HG02610 (cell line): ENCODE measurements at regions not wholly inside any gene's neighbourhood (a gene's known extent, or its start where the extent isn't known, plus 50 kb on each side); places are given as distances from the start of the nearest gene placed in this dataset.
"Not testable (repeated sequence)": the region's sequence is repeated elsewhere in the genome, so short reads cannot be mapped to it uniquely, and the experiment has no call there.

Source experiments
- ATAC-seq: cut with Tn5 transposase; IDR thresholded peaks from one replicate; pipeline ENCODE4 v1.9.1; 2021; ENCODE audit warnings: mild to moderate bottlenecking, moderate library complexity; ENCODE audit not compliant: unreplicated experiment

- no peak for ATAC-seq
Measured at GRCh38 chr16:5965321-5965720, 867.7 kb upstream of the EEF2KMT start.

DNA sequence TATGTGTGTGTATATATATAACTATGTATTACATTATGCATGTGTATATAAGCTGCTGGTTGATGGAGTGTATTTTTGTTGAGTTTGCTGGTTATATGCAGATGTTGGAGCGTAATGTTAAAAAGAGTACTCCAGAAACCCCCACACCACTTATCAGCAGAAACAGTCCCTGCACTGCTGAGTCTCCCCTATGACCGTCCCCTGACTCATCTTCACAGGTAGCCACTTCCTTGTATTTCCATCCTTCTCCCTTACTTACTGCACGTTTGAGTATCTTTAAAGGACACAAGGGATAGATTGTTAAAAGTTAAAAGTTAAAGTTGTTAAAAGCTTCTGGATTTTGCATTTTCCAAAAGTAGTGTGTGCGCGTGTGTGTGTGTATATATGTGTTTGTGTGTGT is 853.9 kb upstream of the EEF2KMT start:
- ATAC-seq, result no peak

DNA sequence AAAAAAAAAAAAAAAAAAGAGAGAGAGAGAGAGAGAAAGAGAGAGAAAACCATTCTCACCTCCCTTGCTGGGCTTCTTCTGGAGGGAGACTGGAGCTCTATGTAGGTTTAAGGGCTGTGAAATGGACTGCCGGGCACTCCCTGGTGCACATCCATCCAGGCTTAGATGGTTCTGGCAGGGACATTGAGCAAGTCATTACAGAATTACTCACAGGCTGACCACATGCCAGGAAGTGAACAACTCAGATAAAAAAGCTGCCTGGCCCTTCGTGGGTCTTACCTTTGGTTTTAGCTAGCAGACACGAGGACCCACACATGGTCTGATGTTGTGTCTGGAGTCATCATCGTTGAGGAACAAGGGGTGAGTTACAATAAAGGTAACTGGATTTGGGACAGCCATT is 847.4 kb upstream of the EEF2KMT start:
- no peak for ATAC-seq

- ATAC-seq, result no peak
Measured at GRCh38 chr16:5938607-5939006, 841.0 kb upstream of the EEF2KMT start.

DNA sequence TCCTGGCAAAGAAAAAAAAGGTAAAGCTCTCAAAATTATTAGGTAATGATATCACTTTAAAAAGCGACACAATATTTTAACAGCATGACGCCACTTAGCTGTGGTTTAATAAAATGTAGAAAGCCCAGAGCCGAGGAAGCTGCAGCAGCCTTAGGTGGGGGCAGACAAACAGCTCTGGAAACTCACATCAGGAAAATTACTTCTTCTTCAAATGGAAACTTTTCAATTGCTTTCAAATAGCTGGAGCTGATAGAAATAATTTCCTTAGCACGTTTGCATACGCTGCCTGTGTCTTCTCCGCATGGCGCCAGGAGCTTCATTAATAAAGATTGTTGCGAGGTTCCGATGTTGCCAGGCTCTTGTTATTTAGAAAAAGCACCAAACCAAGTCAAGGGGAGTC is 835.3 kb upstream of the EEF2KMT start:
- ATAC-seq, result no peak

DNA sequence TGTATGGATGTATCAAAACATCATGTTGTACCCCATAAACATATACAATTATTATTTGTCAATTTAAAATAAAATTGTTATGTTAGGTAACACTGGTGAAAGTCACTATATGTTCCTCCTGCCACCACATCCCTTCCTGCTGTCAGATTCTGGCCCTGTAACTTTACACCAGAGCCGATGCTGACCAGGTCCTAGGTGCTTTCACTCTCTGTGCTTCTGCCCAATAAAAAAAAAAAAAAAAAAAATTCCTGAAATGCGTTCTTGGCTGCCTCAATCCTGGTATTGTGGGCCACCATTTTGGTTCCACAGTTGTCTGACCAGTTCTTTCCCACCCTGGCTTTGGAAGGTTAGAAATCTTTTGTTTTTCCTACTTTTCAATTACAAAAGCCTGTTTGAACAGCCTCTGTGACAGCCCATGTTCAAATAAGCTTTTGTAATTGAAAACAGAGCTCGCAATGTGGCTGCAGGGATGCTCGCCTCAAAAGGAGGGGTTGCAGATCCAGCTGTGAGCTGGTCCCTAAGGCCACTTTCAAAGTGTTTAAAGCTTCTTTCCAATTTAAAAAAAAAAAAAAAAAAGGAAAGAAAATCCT is 831.0 kb upstream of the EEF2KMT start:
- no peak for ATAC-seq

GRCh38 chr16:5925850-5926249 is 828.3 kb upstream of the EEF2KMT start:
- no peak for ATAC-seq

DNA sequence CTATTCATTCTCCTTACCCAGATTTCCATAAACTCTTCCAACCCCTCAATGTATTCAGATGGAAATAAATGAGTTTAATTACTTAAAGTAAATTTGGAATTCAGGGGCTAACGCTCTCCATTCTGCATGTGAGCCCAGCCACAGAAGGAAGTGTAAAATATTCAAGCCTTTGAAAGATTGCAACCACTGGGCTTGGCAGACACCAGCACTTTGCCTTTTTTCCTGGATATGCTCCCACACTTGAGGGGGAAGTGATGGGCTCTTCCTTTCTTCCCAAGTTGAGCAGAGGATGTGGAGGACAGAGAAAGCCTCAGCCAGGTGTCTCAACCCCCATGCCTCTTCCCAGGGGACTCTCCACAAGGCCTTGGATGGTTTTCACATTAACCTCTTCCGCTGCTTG is 825.1 kb upstream of the EEF2KMT start:
- no peak for ATAC-seq

DNA sequence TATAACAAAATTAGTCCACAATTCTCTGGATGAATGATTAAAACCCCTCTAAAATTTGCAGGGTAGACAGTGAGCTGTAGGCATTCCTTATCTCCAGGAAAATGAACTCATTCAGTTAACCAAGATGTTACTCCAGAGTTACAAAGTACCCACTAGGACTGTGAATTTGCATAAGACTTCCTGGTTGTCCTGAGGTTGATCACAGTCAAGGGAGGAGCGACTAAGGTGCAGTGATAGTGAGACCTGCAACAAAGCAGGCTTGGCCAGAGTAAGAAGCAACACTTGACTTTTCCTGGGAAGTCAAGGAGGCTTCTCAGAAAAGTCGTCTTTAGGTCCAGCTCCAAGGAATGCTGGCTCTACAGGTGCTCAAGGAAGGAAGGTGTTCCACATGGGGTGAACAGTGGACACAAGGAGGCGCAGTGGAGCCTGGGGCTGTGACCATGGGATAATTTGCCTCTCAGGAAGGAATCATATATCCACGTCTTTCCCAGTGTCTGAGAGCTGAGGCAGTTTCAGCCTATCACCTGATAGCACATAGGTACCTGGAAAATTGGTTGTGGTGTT is 821.1 kb upstream of the EEF2KMT start:
- ATAC-seq, result no peak

GRCh38 chr16:5917436-5918195 is 820.0 kb upstream of the EEF2KMT start:
- ATAC-seq, result no peak

- no peak for ATAC-seq
Measured at GRCh38 chr16:5916711-5917191, 819.2 kb upstream of the EEF2KMT start.

- ATAC-seq, result no peak
Measured at GRCh38 chr16:5911241-5911640, 813.6 kb upstream of the EEF2KMT start.

GRCh38 chr16:5909556-5909955 is 812.0 kb upstream of the EEF2KMT start:
- ATAC-seq, result not testable (repeated sequence)

- ATAC-seq, result no peak
Measured at GRCh38 chr16:5907544-5907943, 809.9 kb upstream of the EEF2KMT start.

DNA sequence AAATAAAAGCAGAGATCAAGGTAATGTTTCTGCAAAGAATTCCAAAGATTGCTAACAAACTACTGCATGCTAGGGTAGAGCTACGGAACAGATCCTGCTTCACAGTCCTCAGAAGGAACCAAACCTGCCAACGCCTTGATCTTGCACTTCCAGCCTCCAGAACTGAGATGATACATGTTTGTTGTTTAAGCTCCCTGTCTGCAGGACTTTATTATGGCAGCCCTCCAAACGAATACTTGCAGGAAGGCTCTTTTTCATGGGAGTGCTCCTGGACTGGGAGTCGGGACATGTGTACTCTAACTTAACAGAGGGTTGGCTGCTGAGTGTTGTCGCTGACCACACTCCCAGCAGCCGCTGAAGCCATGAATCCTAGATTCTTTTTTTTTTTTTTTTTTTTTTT is 808.8 kb upstream of the EEF2KMT start:
- no peak for ATAC-seq

- no peak for ATAC-seq
Measured at GRCh38 chr16:5905935-5906334, 808.3 kb upstream of the EEF2KMT start.

- no peak for ATAC-seq
Measured at GRCh38 chr16:5903832-5904231, 806.2 kb upstream of the EEF2KMT start.

GRCh38 chr16:5903153-5903552 is 805.6 kb upstream of the EEF2KMT start:
- ATAC-seq, result no peak

DNA sequence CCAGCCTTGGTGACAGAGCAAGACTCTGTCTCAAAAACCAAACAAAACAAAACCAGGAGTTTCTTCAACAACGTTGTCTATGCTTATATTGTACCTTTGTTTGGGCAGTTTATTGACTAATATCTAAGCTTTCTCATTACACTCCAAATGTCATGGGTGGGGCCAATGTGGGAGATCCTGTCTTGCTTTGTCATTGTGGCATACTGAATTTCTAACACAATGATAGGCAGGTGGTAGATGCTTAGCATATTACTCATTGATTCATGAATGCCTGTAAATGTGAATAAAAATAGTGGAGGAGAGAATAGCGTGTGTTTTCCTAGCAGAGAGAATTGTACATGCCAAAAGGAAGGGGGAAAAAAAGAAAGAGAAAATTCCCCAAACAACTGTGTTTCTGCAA is 802.5 kb upstream of the EEF2KMT start:
- no peak for ATAC-seq

DNA sequence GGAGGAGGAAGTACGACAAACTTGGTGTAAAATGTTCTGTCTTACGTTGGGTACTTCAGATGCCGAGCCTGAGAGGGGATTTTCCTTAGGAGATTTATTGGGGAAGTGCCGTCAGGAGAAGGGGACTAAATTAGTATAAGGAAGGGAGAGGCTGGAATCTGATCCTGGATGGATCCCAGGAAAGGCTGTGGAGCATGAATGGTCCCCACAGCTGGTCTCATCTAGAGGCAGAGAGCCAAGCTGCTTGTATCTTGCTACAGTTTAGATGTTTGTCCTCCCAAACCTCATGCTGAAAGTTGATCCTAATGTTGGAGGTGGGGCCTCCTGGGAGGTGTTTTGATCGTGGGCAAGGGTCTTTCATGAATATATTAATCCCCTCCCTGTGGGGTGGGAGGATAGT is 798.4 kb upstream of the EEF2KMT start:
- no peak for ATAC-seq

DNA sequence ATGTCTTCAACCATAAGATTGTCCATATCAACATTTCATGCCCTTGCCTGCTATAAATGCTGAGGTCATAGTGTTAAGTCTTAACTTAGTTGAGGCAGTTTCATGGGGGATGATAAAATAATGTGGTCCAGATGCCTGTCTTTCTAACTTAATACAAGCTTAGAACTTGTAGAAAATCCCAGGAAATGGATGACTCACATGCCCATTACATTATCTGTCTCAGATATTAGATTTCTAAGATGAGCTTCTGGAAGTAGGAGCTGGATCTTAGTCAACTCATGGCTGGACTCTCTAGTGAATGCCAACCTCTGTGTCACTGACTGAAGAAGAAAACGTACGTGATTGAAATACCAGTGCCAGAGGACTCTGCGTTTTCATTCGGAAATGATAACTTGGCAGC is 797.5 kb upstream of the EEF2KMT start:
- no peak for ATAC-seq

GRCh38 chr16:5891296-5891695 is 793.7 kb upstream of the EEF2KMT start:
- no peak for ATAC-seq
